ENCODE measurements at regions not wholly inside any gene's neighbourhood (a gene's known extent, or its start where the extent isn't known, plus 50 kb on each side); places are given as distances from the start of the nearest gene placed in this dataset.

- no peaks in the 10 kb centered on the region for H3K27me3 ChIP-seq
- no peaks in the 10 kb centered on the region for H3K36me3 ChIP-seq
- no peaks in the 10 kb centered on the region for H3K9me3 ChIP-seq
- no peaks in the 10 kb centered on the region for H3K4me1 ChIP-seq
- no peak for TF ChIP-seq POLR2AphosphoS5 (IDR thresholded peaks at IDR 0.05; ENCODE audit: insufficient read depth in 1 of 2, low read depth in 1 of 2)
- no peak overlapping the region for H3K4me3 ChIP-seq
- no peak for DNase-seq (ENCODE audit: extremely low spot score in 2 of 2)
- intact Hi-C loops (cut with DNase I): no loop called here
- H3K27ac ChIP-seq: no peak overlapping the region
Measured at GRCh38 chr6:165184192-165184979, 125.0 kb downstream of the C6orf118 start.

GRCh38 chr6:165183496-165184140, 125.8 kb downstream of the C6orf118 start:
- no peaks in the 10 kb centered on the region for H3K9me3 ChIP-seq
- intact Hi-C loops (cut with DNase I): no loop called here
- no peak for TF ChIP-seq CTCF (IDR thresholded peaks at IDR 0.05)
- TF ChIP-seq POLR2A (IDR thresholded peaks at IDR 0.05): no peak
- TF ChIP-seq POLR2AphosphoS5 (IDR thresholded peaks at IDR 0.05; ENCODE audit: insufficient read depth in 1 of 2, low read depth in 1 of 2): no peak
- no peak for DNase-seq (ENCODE audit: extremely low spot score in 2 of 2)
- H3K27ac ChIP-seq: no peak overlapping the region
- H3K4me1 ChIP-seq: no peaks in the 10 kb centered on the region
- H3K4me3 ChIP-seq: no peak overlapping the region
- no peaks in the 10 kb centered on the region for H3K27me3 ChIP-seq
- H3K36me3 ChIP-seq: no peaks in the 10 kb centered on the region

GRCh38 chr6:165183071-165183470, 126.3 kb downstream of the C6orf118 start:
- Histone ChIP-seq H3K36me3 (no peaks in the 10 kb centered on the region), H3K4me1 (no peaks in the 10 kb centered on the region), H3K27ac (no peak overlapping the region), H3K9me3 (no peaks in the 10 kb centered on the region), H3K27me3 (no peaks in the 10 kb centered on the region), H3K4me3 (no peak overlapping the region)
- TF ChIP-seq CTCF (IDR thresholded peaks at IDR 0.05): no peak
- DNase-seq (ENCODE audit: extremely low spot score in 2 of 2): no peak
- intact Hi-C loops (cut with DNase I): no loop called here

- no peaks in the 10 kb centered on the region for H3K36me3 ChIP-seq
- intact Hi-C loops (cut with DNase I): no loop called here
- H3K9me3 ChIP-seq: no peaks in the 10 kb centered on the region
Measured at GRCh38 chr6:165181951-165182414, 127.4 kb downstream of the C6orf118 start.

GRCh38 chr6:165178056-165178455, 131.3 kb downstream of the C6orf118 start:
- no peak for TF ChIP-seq POLR2A (IDR thresholded peaks at IDR 0.05)
- TF ChIP-seq CTCF (IDR thresholded peaks at IDR 0.05): no peak
- TF ChIP-seq POLR2AphosphoS5 (IDR thresholded peaks at IDR 0.05; ENCODE audit: insufficient read depth in 1 of 2, low read depth in 1 of 2): no peak
- intact Hi-C loops (cut with DNase I): no loop called here
- H3K36me3 ChIP-seq: no peaks in the 10 kb centered on the region
- no peaks in the 10 kb centered on the region for H3K9me3 ChIP-seq
- no peaks in the 10 kb centered on the region for H3K27me3 ChIP-seq
- no peaks in the 10 kb centered on the region for H3K4me1 ChIP-seq
- DNase-seq (ENCODE audit: extremely low spot score in 2 of 2): no peak
- no peak overlapping the region for H3K27ac ChIP-seq
- H3K4me3 ChIP-seq: no peak overlapping the region

More at GRCh38 chr6:165181951-165182414, 127.4 kb downstream of the C6orf118 start:
- no peaks in the 10 kb centered on the region for H3K4me1 ChIP-seq
- TF ChIP-seq POLR2A (IDR thresholded peaks at IDR 0.05) (no peak), CTCF (IDR thresholded peaks at IDR 0.05) (no peak), POLR2AphosphoS5 (IDR thresholded peaks at IDR 0.05; ENCODE audit: insufficient read depth in 1 of 2, low read depth in 1 of 2) (no peak)
- DNase-seq (ENCODE audit: extremely low spot score in 2 of 2): no peak
- H3K4me3 ChIP-seq: no peak overlapping the region
- no peak overlapping the region for H3K27ac ChIP-seq
- H3K27me3 ChIP-seq: no peaks in the 10 kb centered on the region
